H1 (cell line): ENCODE measurements at regions not wholly inside any gene's neighbourhood (a gene's known extent, or its start where the extent isn't known, plus 50 kb on each side); places are given as distances from the start of the nearest gene placed in this dataset.

Experiments
- CTCF ChIA-PET: fragments of 300-600 bp; sonication (Branson Sonifier 250); formaldehyde crosslinking; loops from one replicate; lab custom pipeline; 2021; ENCODE audit not compliant: partially characterized antibody; lab: Charles Lee
- POLR2A ChIA-PET: fragments of 300-600 bp; sonication (Branson Sonifier 250); formaldehyde crosslinking; loops from one replicate; lab custom pipeline; 2021; ENCODE audit warnings: inconsistent platforms; ENCODE audit not compliant: partially characterized antibody; lab: Charles Lee
- DNase-seq, 2 experiments: peaks; one replicate each; pipeline versions ENCODE4 v3.0.0 to v3.0.0-alpha.2; 2010 to 2022; ENCODE audit warnings: low spot score in 2 of 2, low read depth in 1 of 2, mixed read lengths in 1 of 2
- FAIRE-seq: peaks from 2 replicates; lab custom pipeline; 2011; peaks lifted over from hg19 to GRCh38; lab: Jason Lieb, UNC
- H2AFZ ChIP-seq: 2 replicates; pipeline ENCODE4 v1.8.1; 2012; ENCODE audit warnings: low read length, inconsistent platforms
- H2AK5ac ChIP-seq: 2 replicates; pipeline ENCODE4 v1.6.1; 2013; ENCODE audit warnings: low read depth, low read length
- H2BK120ac ChIP-seq: replicated peaks from 2 replicates; pipeline ENCODE3; 2013; ENCODE audit warnings: low read depth, low read length, inconsistent platforms
- H2BK12ac ChIP-seq: 2 replicates; pipeline ENCODE4 v1.6.1; 2013; ENCODE audit warnings: low read depth, low read length
- H2BK15ac ChIP-seq: 2 replicates; pipeline ENCODE4 v1.6.1; 2013; ENCODE audit warnings: low read length
- H2BK20ac ChIP-seq: 2 replicates; pipeline ENCODE4 v1.6.1; 2013; ENCODE audit warnings: low read length
- H2BK5ac ChIP-seq: 2 replicates; pipeline ENCODE4 v1.6.1; 2013; ENCODE audit warnings: low read depth, low read length
- H3K14ac ChIP-seq: 2 replicates; pipeline ENCODE4 v1.6.1; 2013; ENCODE audit warnings: inconsistent platforms; ENCODE audit not compliant: insufficient read length
- H3K18ac ChIP-seq: 2 replicates; pipeline ENCODE4 v1.6.1; 2013; ENCODE audit warnings: low read length; ENCODE audit errors: extremely low read depth
- H3K23ac ChIP-seq: 2 replicates; pipeline ENCODE4 v1.6.1; 2013; ENCODE audit warnings: inconsistent platforms; ENCODE audit not compliant: insufficient read length
- H3K23me2 ChIP-seq: 2 replicates; pipeline ENCODE4 v1.6.1; 2013; ENCODE audit warnings: low read depth, low read length
- H3K27ac ChIP-seq: 2 replicates; pipeline ENCODE4 v1.6.1; 2011; ENCODE audit warnings: low read depth, low read length, inconsistent platforms
- H3K27me3 ChIP-seq, 4 experiments: replicated peaks in 1 of 4; 1 replicate in 1 of 4; 2 replicates in 3 of 4; pipeline versions ENCODE4 v1.6.1 to v1.8.1; 2011 to 2013; ENCODE audit warnings: low read length in 3 of 4, mild to moderate bottlenecking in 3 of 4, inconsistent platforms in 2 of 4, mixed read lengths in 2 of 4, moderate library complexity in 1 of 4; ENCODE audit not compliant: control insufficient read depth in 3 of 4, insufficient read depth in 3 of 4; ENCODE audit errors: extremely low read depth in 1 of 4
- H3K36me3 ChIP-seq, 4 experiments: 2 replicates each; pipeline versions ENCODE4 v1.6.1 to v1.8.1; 2011 to 2013; ENCODE audit warnings: mild to moderate bottlenecking in 4 of 4, low read length in 3 of 4, moderate library complexity in 2 of 4, control low read depth in 1 of 4, inconsistent platforms in 1 of 4; ENCODE audit not compliant: insufficient read depth in 4 of 4, control insufficient read depth in 2 of 4
- H3K4ac ChIP-seq: replicated peaks from 2 replicates; pipeline ENCODE3; 2013; ENCODE audit warnings: low read length, low read depth, mixed read lengths, inconsistent platforms; ENCODE audit not compliant: insufficient read length
- H3K4me1 ChIP-seq, 4 experiments: replicated peaks in 1 of 4; 1 replicate in 1 of 4; 2 replicates in 3 of 4; pipeline versions ENCODE4 v1.6.1 to v1.8.1; 2011 to 2013; ENCODE audit warnings: low read length in 3 of 4, inconsistent platforms in 2 of 4, mixed read lengths in 1 of 4; ENCODE audit not compliant: insufficient read depth in 4 of 4, control insufficient read depth in 3 of 4
- H3K4me2 ChIP-seq, 2 experiments: 2 replicates each; pipeline versions ENCODE4 v1.6.1 to v1.8.1; 2011 to 2013; ENCODE audit warnings: low read depth in 2 of 2, low read length in 2 of 2, control low read depth in 1 of 2, inconsistent platforms in 1 of 2, mild to moderate bottlenecking in 1 of 2; ENCODE audit not compliant: insufficient read depth in 1 of 2
- H3K4me3 ChIP-seq, 4 experiments: fragments of 200-600, 300-600 bp in 1 of 4; sonication (generic), shearing (Covaris generic), sonication (Bioruptor Twin) in 1 of 4; 2 replicates each; pipeline versions ENCODE4 v1.5.1 to v1.8.1; 2011 to 2016; ENCODE audit warnings: low read length in 4 of 4, low read depth in 3 of 4, control low read depth in 2 of 4, inconsistent platforms in 2 of 4, mild to moderate bottlenecking in 2 of 4, mixed read lengths in 1 of 4, moderate library complexity in 1 of 4; ENCODE audit not compliant: insufficient read depth in 2 of 4; ENCODE audit errors: extremely low read depth in 1 of 4
- H3K56ac ChIP-seq: replicated peaks from 2 replicates; pipeline ENCODE3; 2013; ENCODE audit warnings: low read depth, mild to moderate bottlenecking, mixed read lengths, low read length, inconsistent platforms; ENCODE audit not compliant: insufficient read length
- H3K79me1 ChIP-seq: 2 replicates; pipeline ENCODE4 v1.6.1; 2013; ENCODE audit warnings: low read depth, low read length, control low read depth
- H3K79me2 ChIP-seq, 2 experiments: 2 replicates each; pipeline versions ENCODE4 v1.6.1 to v1.8.1; 2012 to 2013; ENCODE audit warnings: low read length in 2 of 2, mild to moderate bottlenecking in 2 of 2, inconsistent platforms in 1 of 2; ENCODE audit not compliant: insufficient read depth in 2 of 2, control insufficient read depth in 1 of 2
- H3K9ac ChIP-seq, 4 experiments: replicated peaks in 1 of 4; 1 replicate in 1 of 4; 2 replicates in 3 of 4; pipeline versions ENCODE4 v1.6.1 to v1.8.1; 2011 to 2013; ENCODE audit warnings: low read depth in 3 of 4, low read length in 3 of 4, control low read depth in 2 of 4, mild to moderate bottlenecking in 2 of 4, moderate library complexity in 2 of 4, inconsistent platforms in 1 of 4; ENCODE audit errors: extremely low read depth in 1 of 4
- H3K9me3 ChIP-seq, 2 experiments: 2 replicates each; pipeline versions ENCODE4 v1.6.1 to v1.8.1; 2012 to 2013; ENCODE audit warnings: mild to moderate bottlenecking in 2 of 2, moderate library complexity in 2 of 2, control low read depth in 1 of 2, inconsistent platforms in 1 of 2, low read depth in 1 of 2, low read length in 1 of 2, mixed read lengths in 1 of 2; ENCODE audit not compliant: insufficient read depth in 2 of 2
- H4K20me1 ChIP-seq, 2 experiments: replicated peaks in 1 of 2; 2 replicates each; pipeline versions ENCODE3 to v1.8.1; 2011 to 2013; ENCODE audit warnings: inconsistent platforms in 2 of 2, low read length in 2 of 2, mild to moderate bottlenecking in 1 of 2; ENCODE audit not compliant: insufficient read depth in 2 of 2, control insufficient read depth in 1 of 2
- H4K5ac ChIP-seq: 2 replicates; pipeline ENCODE4 v1.6.1; 2013; ENCODE audit warnings: low read length, low read depth, mixed read lengths, inconsistent platforms; ENCODE audit not compliant: insufficient read length
- H4K8ac ChIP-seq: 2 replicates; pipeline ENCODE4 v1.8.0; 2013; ENCODE audit warnings: mild to moderate bottlenecking, moderate library complexity, low read length, inconsistent platforms; ENCODE audit not compliant: insufficient read depth; ENCODE audit errors: extremely low read depth
- H4K91ac ChIP-seq: replicated peaks from 2 replicates; pipeline ENCODE3; 2013; ENCODE audit warnings: low read length, mixed read lengths, inconsistent platforms; ENCODE audit not compliant: insufficient read length
- MAFK ChIP-seq: IDR thresholded peaks from 2 replicates; pipeline ENCODE4 v1.6.1; 2012; ENCODE audit warnings: low read depth, mild to moderate bottlenecking, improper control_type of control experiment, low read length
- SIX5 ChIP-seq: IDR thresholded peaks from 2 replicates; pipeline ENCODE4 v1.6.1; 2011; ENCODE audit warnings: mild to moderate bottlenecking, low read depth, low read length
- TBP ChIP-seq: IDR thresholded peaks from 2 replicates; pipeline ENCODE4 v1.6.1; 2011; ENCODE audit warnings: low read depth, low read length, improper control_type of control experiment
- ZNF274 ChIP-seq: IDR thresholded peaks from 2 replicates; pipeline ENCODE4 v1.7.0; 2012; ENCODE audit warnings: low read length, borderline replicate concordance; ENCODE audit errors: extremely low read depth
- WGBS, 2 experiments: shearing (Covaris generic) in 1 of 2; methylation state at CpG; one replicate each; pipeline versions ENCODE4 v1.1.6 to v1.1.7; 2013 to 2015; ENCODE audit warnings: low lambda C conversion rate in 2 of 2, mixed read lengths in 2 of 2, inconsistent platforms in 1 of 2, low coverage in 1 of 2, missing lambda C conversion rate in 1 of 2; ENCODE audit not compliant: insufficient replicate concordance in 2 of 2, insufficient coverage in 1 of 2, insufficient read length in 1 of 2; ENCODE audit errors: extremely low coverage in 1 of 2, missing lambda C conversion rate in 1 of 2; 5-methylcytosine and 5-hydroxymethylcytosine counted together

GRCh38 chr6:140620496-140620895, 1246.0 kb upstream of the CITED2 start:
- no peak overlapping the region for H2AFZ ChIP-seq
- WGBS, 2 experiments: 93% methylated on average over 1 of the region's 1 CpG; no CpG with 5 or more reads in 1 of the 2 experiments
- no peak overlapping the region for H3K4me3 ChIP-seq
- H4K91ac ChIP-seq: no peak overlapping the region
- DNase-seq: no peak
- H3K36me3 ChIP-seq: no peaks in the 10 kb centered on the region
- no peak overlapping the region for H3K14ac ChIP-seq
- H3K56ac ChIP-seq: no peak overlapping the region
- no peak overlapping the region for H2BK15ac ChIP-seq
- H3K23me2 ChIP-seq: no peaks in the 10 kb centered on the region; the same call in 1 of the 2 replicates
- no peak overlapping the region for H2BK5ac ChIP-seq
- H3K4ac ChIP-seq: no peak overlapping the region
- H3K4me1 ChIP-seq: no peaks in the 10 kb centered on the region
- no peak overlapping the region for H2BK12ac ChIP-seq
- no peak overlapping the region for H3K23ac ChIP-seq
- no peak overlapping the region for H3K4me2 ChIP-seq
- H4K8ac ChIP-seq: no peak overlapping the region
- H3K9ac ChIP-seq: no peak overlapping the region
- H4K5ac ChIP-seq: no peak overlapping the region
- H3K27me3 ChIP-seq: no peaks in the 10 kb centered on the region
- no peaks in the 10 kb centered on the region for H3K79me1 ChIP-seq
- peaks cover 0 to under 1% of the 10 kb centered on the region in 2 experiments; a peak in 2 of 4 replicates for H3K9me3 ChIP-seq
- CTCF ChIA-PET: interaction anchor here (0.6 kb wide), 1 partner anchor 1581 kb away, joined by 3 read pairs; no protein-coding TSS in a partner anchor
- H3K18ac ChIP-seq: no peak overlapping the region
- no peak for FAIRE-seq
- H2BK20ac ChIP-seq: no peak overlapping the region
- H3K27ac ChIP-seq: no peak overlapping the region
- no peak overlapping the region for H2AK5ac ChIP-seq
- H4K20me1 ChIP-seq: no peaks in the 10 kb centered on the region
- POLR2A ChIA-PET: no interaction called here
- H2BK120ac ChIP-seq: no peak overlapping the region
- H3K79me2 ChIP-seq: no peaks in the 10 kb centered on the region
- no peak for TF ChIP-seq ZNF274
- no peak for TF ChIP-seq SIX5
- TF ChIP-seq MAFK: no peak
- no peak for TF ChIP-seq TBP
